GM12873 (cell line): ENCODE measurements at regions not wholly inside any gene's neighbourhood (a gene's known extent, or its start where the extent isn't known, plus 50 kb on each side); places are given as distances from the start of the nearest gene placed in this dataset.
A peak's percentile ranks its signal among the peaks of the same experiment; 100 is the strongest.

Experiments used
- CTCF ChIP-seq: IDR thresholded peaks from 2 replicates; pipeline ENCODE4 v1.5.1; 2012; ENCODE audit warnings: low read depth, mild to moderate bottlenecking, moderate library complexity, low read length, control low read depth; ENCODE audit not compliant: insufficient read depth; ENCODE audit errors: missing control alignments

- TF ChIP-seq CTCF: no peak
These were observed 125.8 kb upstream of the GAREM1 start for GRCh38 chr18:32596501-32596900.

DNA sequence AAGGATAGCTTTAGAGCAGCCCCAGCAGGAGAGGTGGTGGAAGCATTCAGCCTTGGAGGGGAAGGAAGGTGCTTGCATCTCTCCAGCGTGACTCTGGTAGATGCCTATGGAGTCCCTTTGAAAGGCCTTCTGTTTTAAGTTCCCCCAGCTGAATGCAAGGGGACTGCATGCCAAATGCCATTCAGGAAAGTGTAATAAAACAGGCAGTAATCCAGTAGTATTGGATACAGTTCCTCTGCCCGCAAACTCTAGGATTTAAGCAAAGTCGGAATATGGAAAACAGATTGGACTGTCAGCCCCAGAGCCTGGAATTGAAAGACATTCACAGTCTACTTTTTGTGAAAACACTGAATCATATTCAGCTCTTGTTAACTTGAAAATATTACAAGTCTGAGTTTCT lies 125.2 kb upstream of the GAREM1 start:
- no peak for TF ChIP-seq CTCF

DNA sequence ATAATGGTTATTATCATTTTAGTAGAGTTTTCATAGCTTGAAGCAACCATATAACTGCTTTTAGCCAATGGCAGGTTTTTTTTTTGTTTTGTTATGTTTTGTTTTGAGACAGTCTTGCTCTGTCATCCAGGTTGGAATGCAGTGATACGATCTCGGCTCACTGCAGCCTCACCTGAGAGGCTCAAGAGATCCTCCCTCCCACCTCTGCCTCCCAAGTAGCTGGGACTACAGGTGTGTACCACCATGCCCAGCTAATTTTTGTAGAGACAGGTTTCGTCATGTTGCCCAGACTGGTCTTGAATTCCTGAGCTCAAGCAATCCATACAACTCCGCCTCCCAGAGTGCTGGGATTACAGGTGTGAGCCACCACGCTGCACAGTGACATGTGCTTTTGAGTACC lies 117.5 kb upstream of the GAREM1 start:
- TF ChIP-seq CTCF: no peak

GRCh38 chr18:32583431-32583830 lies 112.7 kb upstream of the GAREM1 start:
- no peak for TF ChIP-seq CTCF

DNA sequence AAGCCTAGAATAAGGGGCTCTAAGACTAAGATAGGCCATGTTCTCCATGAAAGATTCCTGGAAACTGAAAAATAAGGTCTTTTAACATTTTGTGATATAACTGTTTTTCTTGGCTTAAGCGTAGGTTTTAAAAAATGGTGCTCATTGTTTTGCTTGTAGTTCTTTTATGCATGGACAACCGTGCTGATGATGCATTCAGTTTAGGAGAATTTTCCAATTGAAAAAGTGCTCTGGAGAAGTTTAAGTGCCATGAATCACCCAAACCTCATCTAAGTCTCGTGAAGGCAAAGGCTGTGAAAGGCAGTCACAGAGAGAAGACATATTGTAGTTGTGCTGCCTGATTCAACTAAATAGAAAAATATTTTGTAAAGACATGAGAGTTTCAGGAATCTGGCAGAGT lies 111.8 kb upstream of the GAREM1 start:
- no peak for TF ChIP-seq CTCF

GRCh38 chr18:32577561-32577960 lies 106.9 kb upstream of the GAREM1 start:
- no peak for TF ChIP-seq CTCF

DNA sequence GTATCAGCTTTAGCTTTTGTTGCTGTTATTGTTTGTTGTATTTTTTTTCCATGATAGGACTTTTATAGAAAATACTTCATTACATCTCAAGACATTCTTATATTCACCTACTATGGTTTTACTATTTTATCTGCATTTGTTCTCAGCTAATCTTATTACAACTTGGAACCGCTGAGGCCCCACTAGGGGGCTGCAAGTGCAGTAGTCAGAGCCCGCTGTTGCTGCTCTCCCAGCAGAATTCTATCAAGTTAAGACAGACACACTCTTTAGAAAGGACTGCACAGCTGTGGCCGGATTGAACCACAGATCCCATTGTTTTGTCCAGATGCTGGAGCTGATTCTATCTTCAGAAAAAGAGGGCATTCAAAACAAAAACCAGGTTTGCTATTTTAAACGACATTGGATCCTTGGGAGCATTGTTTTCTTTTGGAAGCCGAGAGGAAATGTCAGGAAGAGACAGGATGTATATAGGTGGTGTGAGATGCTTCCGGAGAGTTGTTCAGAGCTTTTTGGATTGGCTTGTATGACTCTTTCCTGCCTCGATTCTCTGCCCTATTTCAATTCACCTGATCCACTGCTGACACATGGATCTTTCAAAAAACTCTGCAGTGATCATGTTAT lies 105.7 kb upstream of the GAREM1 start:
- TF ChIP-seq CTCF: peak; percentile 10

GRCh38 chr18:32566960-32567359 lies 96.3 kb upstream of the GAREM1 start:
- no peak for TF ChIP-seq CTCF
